ENCODE measurements at regions not wholly inside any gene's neighbourhood (a gene's known extent, or its start where the extent isn't known, plus 50 kb on each side); places are given as distances from the start of the nearest gene placed in this dataset.

DNA sequence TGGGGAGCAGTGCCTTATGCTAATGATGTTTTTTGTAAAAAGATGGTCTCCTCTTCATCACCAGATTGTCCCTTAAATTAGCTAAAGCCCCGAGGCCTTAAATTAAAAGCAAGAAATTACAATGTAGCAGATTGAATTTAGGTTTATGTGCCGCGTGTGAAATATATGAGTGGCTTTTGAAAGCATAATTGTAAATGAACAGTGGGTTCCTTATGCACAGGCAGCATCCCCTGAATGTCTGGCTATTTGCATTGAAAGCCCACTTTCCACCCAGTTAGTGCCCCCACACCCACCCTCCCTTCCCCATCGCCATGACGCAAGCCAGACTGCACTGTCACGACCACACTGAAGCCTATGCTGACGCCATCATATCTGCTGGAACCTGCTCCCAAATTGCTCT lies 62.4 kb upstream of the SORCS3 start:
- no peak overlapping the region for H3K27ac ChIP-seq (replicated peaks)
- no peak overlapping the region for H3K4me3 ChIP-seq
- peaks cover 84% of the 10 kb centered on the region for H3K27me3 ChIP-seq (ENCODE audit: low read depth)
- TF ChIP-seq CTCF (IDR thresholded peaks at IDR 0.05; ENCODE audit: borderline replicate concordance) = no peak
- intact Hi-C loops (cut with micrococcal nuclease) = no loop called here
- no peaks in the 10 kb centered on the region for H3K36me3 ChIP-seq
- H3K4me1 ChIP-seq = peaks cover 7% of the 10 kb centered on the region
- no peaks in the 10 kb centered on the region for H3K9me3 ChIP-seq (replicated peaks)
- DNase-seq = no peak

DNA sequence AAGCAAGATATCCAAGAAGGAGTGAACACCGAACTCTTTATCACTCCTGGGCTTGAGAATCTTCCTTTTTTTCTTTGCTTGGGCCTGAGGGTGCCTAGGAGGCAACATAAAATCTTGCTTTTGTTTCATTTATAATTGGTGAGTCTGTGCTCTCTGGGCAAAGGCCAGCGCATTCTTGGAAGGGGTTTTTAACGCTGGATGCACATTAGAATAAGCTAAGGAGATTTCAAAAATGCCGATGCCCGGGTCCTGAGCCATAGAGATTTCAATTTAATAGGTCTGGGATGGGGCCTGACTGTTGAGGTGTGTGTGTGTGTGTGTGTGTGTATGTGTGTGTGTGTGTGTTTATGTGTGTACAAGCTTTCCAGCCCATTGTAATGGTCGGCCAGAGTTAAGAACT lies 62.0 kb upstream of the SORCS3 start:
- no peak overlapping the region for H3K4me3 ChIP-seq
- peaks cover 88% of the 10 kb centered on the region for H3K27me3 ChIP-seq (ENCODE audit: low read depth)
- peaks cover 7% of the 10 kb centered on the region for H3K4me1 ChIP-seq
- no peak for TF ChIP-seq CTCF (IDR thresholded peaks at IDR 0.05; ENCODE audit: borderline replicate concordance)
- H3K36me3 ChIP-seq = no peaks in the 10 kb centered on the region
- no peak overlapping the region for H3K27ac ChIP-seq (replicated peaks)
- intact Hi-C loops (cut with micrococcal nuclease) = no loop called here
- no peak for DNase-seq
- no peaks in the 10 kb centered on the region for H3K9me3 ChIP-seq (replicated peaks)

- Histone ChIP-seq H3K27ac (replicated peaks) (no peak overlapping the region), H3K36me3 (no peaks in the 10 kb centered on the region), H3K27me3 (ENCODE audit: low read depth) (peaks cover 96% of the 10 kb centered on the region), H3K9me3 (replicated peaks) (no peaks in the 10 kb centered on the region), H3K4me1 (peaks cover 7% of the 10 kb centered on the region), H3K4me3 (peak overlapping the region; percentile 23)
- TF ChIP-seq CTCF (IDR thresholded peaks at IDR 0.05; ENCODE audit: borderline replicate concordance) = no peak
- DNase-seq = no peak
- intact Hi-C loops (cut with micrococcal nuclease) = no loop called here
These were observed 60.8 kb upstream of the SORCS3 start for GRCh38 chr10:104580321-104580720.

- no peaks in the 10 kb centered on the region for H3K36me3 ChIP-seq
- intact Hi-C loops (cut with micrococcal nuclease) = no loop called here
These were observed 60.1 kb upstream of the SORCS3 start for GRCh38 chr10:104580774-104581675.

GRCh38 chr10:104581884-104582601 lies 59.0 kb upstream of the SORCS3 start:
- H3K4me1 ChIP-seq = peaks cover 7% of the 10 kb centered on the region
- H3K27me3 ChIP-seq (ENCODE audit: low read depth) = peaks cover 95% of the 10 kb centered on the region
- no peak overlapping the region for H3K4me3 ChIP-seq
- TF ChIP-seq CTCF (IDR thresholded peaks at IDR 0.05; ENCODE audit: borderline replicate concordance) = no peak
- no peaks in the 10 kb centered on the region for H3K36me3 ChIP-seq
- no peaks in the 10 kb centered on the region for H3K9me3 ChIP-seq (replicated peaks)
- no peak overlapping the region for H3K27ac ChIP-seq (replicated peaks)
- intact Hi-C loops (cut with micrococcal nuclease) = no loop called here
- DNase-seq = no peak

More at GRCh38 chr10:104580774-104581675, 60.1 kb upstream of the SORCS3 start:
- Histone ChIP-seq H3K4me3 (peak overlapping the region; percentile 23), H3K27ac (replicated peaks) (no peak overlapping the region), H3K4me1 (peaks cover 7% of the 10 kb centered on the region), H3K27me3 (ENCODE audit: low read depth) (peaks cover 95% of the 10 kb centered on the region), H3K9me3 (replicated peaks) (no peaks in the 10 kb centered on the region)
- TF ChIP-seq CTCF (IDR thresholded peaks at IDR 0.05; ENCODE audit: borderline replicate concordance) = peak; percentile 90
- DNase-seq = peak; percentile 49
